ENCODE measurements at regions not wholly inside any gene's neighbourhood (a gene's known extent, or its start where the extent isn't known, plus 50 kb on each side); places are given as distances from the start of the nearest gene placed in this dataset.

DNA sequence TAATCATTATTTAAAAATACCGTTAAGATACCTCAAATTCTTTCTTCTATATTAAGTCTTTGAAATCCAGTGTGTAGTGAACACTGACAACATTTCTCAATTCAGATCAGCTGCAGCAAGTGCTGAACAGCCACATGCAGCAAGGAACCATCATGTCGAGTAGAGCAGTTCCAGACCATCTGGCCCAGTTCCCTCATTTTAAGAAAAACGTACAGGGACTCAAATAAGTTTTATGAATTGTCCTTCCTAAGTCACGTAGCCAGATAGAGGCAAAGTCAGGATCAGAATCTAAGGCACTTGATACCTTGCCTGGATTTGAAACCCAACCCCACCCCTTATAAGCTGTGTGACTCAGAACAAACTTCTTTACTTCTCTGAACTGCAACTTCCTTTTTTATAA is 132.4 kb downstream of the PROX1 start:
- H3K27me3 ChIP-seq (ENCODE audit: control insufficient read depth, low read length) = no peaks in the 10 kb centered on the region
- H3K4me2 ChIP-seq (ENCODE audit: low read length) = no peak overlapping the region
- H3F3A ChIP-seq (ENCODE audit: control insufficient read depth, insufficient read depth) = no peaks in the 10 kb centered on the region

DNA sequence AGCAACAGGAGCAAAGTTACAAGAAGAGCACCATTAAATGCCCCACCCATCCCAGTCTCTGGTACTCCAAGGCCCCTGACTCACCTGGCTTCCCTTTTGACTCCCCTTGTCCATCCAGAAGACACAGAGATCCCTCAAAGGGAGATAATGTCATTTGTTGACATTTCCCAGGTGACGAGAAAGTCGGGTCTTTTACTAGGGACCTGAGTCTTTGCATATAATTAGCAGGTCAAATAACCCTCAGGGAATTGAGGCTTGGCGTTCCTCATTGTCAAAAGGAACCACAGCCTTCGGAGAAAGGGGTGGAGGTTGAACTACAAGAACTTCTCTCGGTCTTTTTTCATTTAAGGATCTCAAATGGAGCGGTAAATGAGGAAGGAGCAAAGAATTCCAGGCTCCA is 133.2 kb downstream of the PROX1 start:
- Histone ChIP-seq H3K4me1 (ENCODE audit: control insufficient read depth, low read length) (no peaks in the 10 kb centered on the region), H4K20me1 (ENCODE audit: control insufficient read depth, insufficient read depth, low read depth, low read length) (no peaks in the 10 kb centered on the region), H3K27me3 (ENCODE audit: control insufficient read depth, low read length) (no peaks in the 10 kb centered on the region), H3K79me2 (ENCODE audit: control insufficient read depth, low read length) (no peaks in the 10 kb centered on the region), H3K9me2 (replicated peaks; ENCODE audit: control insufficient read depth, low read length) (no peaks in the 10 kb centered on the region), H3K27ac (ENCODE audit: low read depth, low read length) (no peak overlapping the region), H3K4me3 (ENCODE audit: low read length) (no peak overlapping the region), H3K36me3 (ENCODE audit: control insufficient read depth, low read length) (no peaks in the 10 kb centered on the region), H3F3A (ENCODE audit: control insufficient read depth, insufficient read depth) (no peaks in the 10 kb centered on the region), H3K4me2 (ENCODE audit: low read length) (no peak overlapping the region), H3K9me3 (ENCODE audit: control insufficient read depth, insufficient read depth, low read length) (no peaks in the 10 kb centered on the region)
- TF ChIP-seq, protein P1, sequence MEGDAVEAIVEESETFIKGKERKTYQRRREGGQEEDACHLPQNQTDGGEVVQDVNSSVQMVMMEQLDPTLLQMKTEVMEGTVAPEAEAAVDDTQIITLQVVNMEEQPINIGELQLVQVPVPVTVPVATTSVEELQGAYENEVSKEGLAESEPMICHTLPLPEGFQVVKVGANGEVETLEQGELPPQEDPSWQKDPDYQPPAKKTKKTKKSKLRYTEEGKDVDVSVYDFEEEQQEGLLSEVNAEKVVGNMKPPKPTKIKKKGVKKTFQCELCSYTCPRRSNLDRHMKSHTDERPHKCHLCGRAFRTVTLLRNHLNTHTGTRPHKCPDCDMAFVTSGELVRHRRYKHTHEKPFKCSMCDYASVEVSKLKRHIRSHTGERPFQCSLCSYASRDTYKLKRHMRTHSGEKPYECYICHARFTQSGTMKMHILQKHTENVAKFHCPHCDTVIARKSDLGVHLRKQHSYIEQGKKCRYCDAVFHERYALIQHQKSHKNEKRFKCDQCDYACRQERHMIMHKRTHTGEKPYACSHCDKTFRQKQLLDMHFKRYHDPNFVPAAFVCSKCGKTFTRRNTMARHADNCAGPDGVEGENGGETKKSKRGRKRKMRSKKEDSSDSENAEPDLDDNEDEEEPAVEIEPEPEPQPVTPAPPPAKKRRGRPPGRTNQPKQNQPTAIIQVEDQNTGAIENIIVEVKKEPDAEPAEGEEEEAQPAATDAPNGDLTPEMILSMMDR (IDR thresholded peaks at IDR 0.05; ENCODE audit: low read depth, low read length, poor library complexity, severe bottlenecking) = no peak
- no peak for TF ChIP-seq EZH2phosphoT487 (IDR thresholded peaks at IDR 0.05; ENCODE audit: borderline replicate concordance, low read length)

More for the DNA sequence above, 132.4 kb downstream of the PROX1 start:
- no peak overlapping the region for H3K27ac ChIP-seq (ENCODE audit: low read depth, low read length)
- H3K4me3 ChIP-seq (ENCODE audit: low read length) = no peak overlapping the region
- H3K79me2 ChIP-seq (ENCODE audit: control insufficient read depth, low read length) = no peaks in the 10 kb centered on the region
- H3K9me3 ChIP-seq (ENCODE audit: control insufficient read depth, insufficient read depth, low read length) = no peaks in the 10 kb centered on the region
- no peaks in the 10 kb centered on the region for H3K9me2 ChIP-seq (replicated peaks; ENCODE audit: control insufficient read depth, low read length)
- H3K36me3 ChIP-seq (ENCODE audit: control insufficient read depth, low read length) = no peaks in the 10 kb centered on the region
- TF ChIP-seq, protein P1 (IDR thresholded peaks at IDR 0.05; ENCODE audit: low read depth, low read length, poor library complexity, severe bottlenecking) = no peak
- no peak for TF ChIP-seq EZH2phosphoT487 (IDR thresholded peaks at IDR 0.05; ENCODE audit: borderline replicate concordance, low read length)
- H3K4me1 ChIP-seq (ENCODE audit: control insufficient read depth, low read length) = no peaks in the 10 kb centered on the region
- H4K20me1 ChIP-seq (ENCODE audit: control insufficient read depth, insufficient read depth, low read depth, low read length) = no peaks in the 10 kb centered on the region

DNA sequence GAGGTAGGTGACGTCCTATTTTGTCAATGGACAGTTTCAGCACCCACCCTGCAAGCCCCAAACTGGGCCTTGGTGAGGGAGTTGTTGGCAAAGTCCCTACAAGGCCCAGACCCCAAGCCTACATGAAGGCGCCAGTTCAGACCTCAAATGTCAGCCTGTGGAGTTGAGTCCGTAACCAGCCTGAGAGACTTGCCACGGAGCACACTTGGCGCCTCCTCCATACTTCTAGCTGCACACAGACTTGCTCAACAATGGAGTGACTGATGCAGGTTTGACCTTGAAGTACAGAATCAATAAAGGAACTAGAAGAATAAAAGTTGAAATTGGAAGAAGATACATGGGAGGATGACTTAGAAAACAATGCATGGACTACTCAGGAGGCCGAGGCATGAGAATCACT is 134.3 kb downstream of the PROX1 start:
- Histone ChIP-seq H3K9me3 (ENCODE audit: control insufficient read depth, insufficient read depth, low read length) (no peaks in the 10 kb centered on the region), H3K4me1 (ENCODE audit: control insufficient read depth, low read length) (no peaks in the 10 kb centered on the region), H3K4me3 (ENCODE audit: low read length) (no peak overlapping the region), H3K79me2 (ENCODE audit: control insufficient read depth, low read length) (no peaks in the 10 kb centered on the region), H3K27me3 (ENCODE audit: control insufficient read depth, low read length) (no peaks in the 10 kb centered on the region), H3F3A (ENCODE audit: control insufficient read depth, insufficient read depth) (no peaks in the 10 kb centered on the region), H4K20me1 (ENCODE audit: control insufficient read depth, insufficient read depth, low read depth, low read length) (no peaks in the 10 kb centered on the region), H3K9me2 (replicated peaks; ENCODE audit: control insufficient read depth, low read length) (no peaks in the 10 kb centered on the region), H3K36me3 (ENCODE audit: control insufficient read depth, low read length) (no peaks in the 10 kb centered on the region), H3K4me2 (ENCODE audit: low read length) (no peak overlapping the region), H3K27ac (ENCODE audit: low read depth, low read length) (no peak overlapping the region)
- no peak for TF ChIP-seq EZH2phosphoT487 (IDR thresholded peaks at IDR 0.05; ENCODE audit: borderline replicate concordance, low read length)
- TF ChIP-seq, protein P1 (IDR thresholded peaks at IDR 0.05; ENCODE audit: low read depth, low read length, poor library complexity, severe bottlenecking) = no peak

Data from DOHH2 (cell line).